ENCODE measurements at regions not wholly inside any gene's neighbourhood (a gene's known extent, or its start where the extent isn't known, plus 50 kb on each side); places are given as distances from the start of the nearest gene placed in this dataset.

GRCh38 chr14:51395361-51395849, 155.4 kb downstream of the TMX1 start:
- H3K27ac ChIP-seq (ENCODE audit: low read depth, low read length) = no peak overlapping the region
- Mint-ChIP-seq H3K9me3 (no peaks in the 10 kb centered on the region), H3K27me3 (peaks cover 4 to 25% of the 10 kb centered on the region in 2 donors), H3K4me3 (no peak overlapping the region), H3K4me1 (no peaks in the 10 kb centered on the region), H3K36me3 (no peaks in the 10 kb centered on the region), H3K27ac (no peak overlapping the region)
- POLR2A ChIA-PET = no interaction called here
- DNase-seq = no peak
- CTCF ChIA-PET = no interaction called here
- no peaks in the 10 kb centered on the region for H3K36me3 ChIP-seq (ENCODE audit: insufficient read depth, low read length)
- H3K27me3 ChIP-seq (ENCODE audit: insufficient read depth, low read length, poor library complexity, severe bottlenecking) = no peaks in the 10 kb centered on the region
- no peaks in the 10 kb centered on the region for H3K9me3 ChIP-seq (ENCODE audit: low read length)
- no peak overlapping the region for H3K4me3 ChIP-seq (ENCODE audit: low read length)
- no peaks in the 10 kb centered on the region for H3K4me1 ChIP-seq (ENCODE audit: insufficient read depth, low read length)

- H3K27ac ChIP-seq (ENCODE audit: low read depth, low read length) = no peak overlapping the region
- H3K27ac Mint-ChIP-seq = no peak overlapping the region
- H3K27me3 ChIP-seq (ENCODE audit: insufficient read depth, low read length, poor library complexity, severe bottlenecking) = no peaks in the 10 kb centered on the region
- no peak overlapping the region for H3K4me3 ChIP-seq (ENCODE audit: low read length)
- CTCF ChIA-PET = no interaction called here
- no peak for DNase-seq
- H3K36me3 Mint-ChIP-seq = no peaks in the 10 kb centered on the region
- H3K36me3 ChIP-seq (ENCODE audit: insufficient read depth, low read length) = no peaks in the 10 kb centered on the region
- H3K4me3 Mint-ChIP-seq = no peak overlapping the region
- POLR2A ChIA-PET = no interaction called here
- no peaks in the 10 kb centered on the region for H3K4me1 ChIP-seq (ENCODE audit: insufficient read depth, low read length)
- no peaks in the 10 kb centered on the region for H3K9me3 Mint-ChIP-seq
- H3K4me1 Mint-ChIP-seq = no peaks in the 10 kb centered on the region
- no peaks in the 10 kb centered on the region for H3K9me3 ChIP-seq (ENCODE audit: low read length)
- peaks cover 4 to 26% of the 10 kb centered on the region in 2 donors for H3K27me3 Mint-ChIP-seq
Measured at GRCh38 chr14:51396222-51396815, 156.3 kb downstream of the TMX1 start.

- Mint-ChIP-seq H3K27me3 (peaks cover 2 to 30% of the 10 kb centered on the region in 2 donors), H3K36me3 (no peaks in the 10 kb centered on the region), H3K9me3 (no peaks in the 10 kb centered on the region), H3K27ac (no peak overlapping the region), H3K4me3 (no peak overlapping the region), H3K4me1 (no peaks in the 10 kb centered on the region)
- H3K27ac ChIP-seq (ENCODE audit: low read depth, low read length) = no peak overlapping the region
- ChIA-PET CTCF (no interaction called here), POLR2A (no interaction called here)
- no peaks in the 10 kb centered on the region for H3K36me3 ChIP-seq (ENCODE audit: insufficient read depth, low read length)
- DNase-seq = no peak
- no peaks in the 10 kb centered on the region for H3K4me1 ChIP-seq (ENCODE audit: insufficient read depth, low read length)
- H3K4me3 ChIP-seq (ENCODE audit: low read length) = no peak overlapping the region
- H3K9me3 ChIP-seq (ENCODE audit: low read length) = no peaks in the 10 kb centered on the region
- no peaks in the 10 kb centered on the region for H3K27me3 ChIP-seq (ENCODE audit: insufficient read depth, low read length, poor library complexity, severe bottlenecking)
Measured at GRCh38 chr14:51398898-51399297, 158.9 kb downstream of the TMX1 start.

- DNase-seq = no peak
- Histone ChIP-seq H3K4me1 (ENCODE audit: insufficient read depth, low read length) (no peaks in the 10 kb centered on the region), H3K4me3 (ENCODE audit: low read length) (no peak overlapping the region), H3K9me3 (ENCODE audit: low read length) (no peaks in the 10 kb centered on the region), H3K27ac (ENCODE audit: low read depth, low read length) (no peak overlapping the region), H3K27me3 (ENCODE audit: insufficient read depth, low read length, poor library complexity, severe bottlenecking) (no peaks in the 10 kb centered on the region), H3K36me3 (ENCODE audit: insufficient read depth, low read length) (no peaks in the 10 kb centered on the region)
- CTCF ChIA-PET = no interaction called here
- Mint-ChIP-seq H3K4me1 (no peaks in the 10 kb centered on the region), H3K4me3 (no peak overlapping the region), H3K27me3 (peaks cover 2 to 29% of the 10 kb centered on the region in 2 donors), H3K9me3 (no peaks in the 10 kb centered on the region), H3K27ac (no peak overlapping the region), H3K36me3 (no peaks in the 10 kb centered on the region)
- POLR2A ChIA-PET = no interaction called here
Measured at GRCh38 chr14:51400139-51400538, 160.1 kb downstream of the TMX1 start.

GRCh38 chr14:51401272-51401671, 161.2 kb downstream of the TMX1 start:
- no peak for DNase-seq
- H3K36me3 Mint-ChIP-seq = no peaks in the 10 kb centered on the region
- no peaks in the 10 kb centered on the region for H3K4me1 ChIP-seq (ENCODE audit: insufficient read depth, low read length)
- no peaks in the 10 kb centered on the region for H3K36me3 ChIP-seq (ENCODE audit: insufficient read depth, low read length)
- no peak overlapping the region for H3K4me3 ChIP-seq (ENCODE audit: low read length)
- H3K27ac Mint-ChIP-seq = no peak overlapping the region
- H3K4me3 Mint-ChIP-seq = no peak overlapping the region
- H3K9me3 Mint-ChIP-seq = no peaks in the 10 kb centered on the region
- H3K4me1 Mint-ChIP-seq = no peaks in the 10 kb centered on the region
- no peaks in the 10 kb centered on the region for H3K9me3 ChIP-seq (ENCODE audit: low read length)
- ChIA-PET CTCF (no interaction called here), POLR2A (no interaction called here)
- no peak overlapping the region for H3K27ac ChIP-seq (ENCODE audit: low read depth, low read length)
- H3K27me3 ChIP-seq (ENCODE audit: insufficient read depth, low read length, poor library complexity, severe bottlenecking) = no peaks in the 10 kb centered on the region
- peaks cover 3 to 36% of the 10 kb centered on the region in 2 donors for H3K27me3 Mint-ChIP-seq

GRCh38 chr14:51401756-51402155, 161.7 kb downstream of the TMX1 start:
- ChIA-PET POLR2A (no interaction called here), CTCF (no interaction called here)
- H3K27ac Mint-ChIP-seq = no peak overlapping the region
- H3K27me3 ChIP-seq (ENCODE audit: insufficient read depth, low read length, poor library complexity, severe bottlenecking) = no peaks in the 10 kb centered on the region
- no peaks in the 10 kb centered on the region for H3K9me3 Mint-ChIP-seq
- H3K36me3 Mint-ChIP-seq = no peaks in the 10 kb centered on the region
- H3K27ac ChIP-seq (ENCODE audit: low read depth, low read length) = no peak overlapping the region
- H3K4me1 Mint-ChIP-seq = no peaks in the 10 kb centered on the region
- no peak overlapping the region for H3K4me3 ChIP-seq (ENCODE audit: low read length)
- peaks cover 7 to 40% of the 10 kb centered on the region in 2 donors for H3K27me3 Mint-ChIP-seq
- H3K36me3 ChIP-seq (ENCODE audit: insufficient read depth, low read length) = no peaks in the 10 kb centered on the region
- no peak for DNase-seq
- no peaks in the 10 kb centered on the region for H3K9me3 ChIP-seq (ENCODE audit: low read length)
- H3K4me1 ChIP-seq (ENCODE audit: insufficient read depth, low read length) = no peaks in the 10 kb centered on the region
- no peak overlapping the region for H3K4me3 Mint-ChIP-seq

- Histone ChIP-seq H3K4me3 (ENCODE audit: low read length) (no peak overlapping the region), H3K4me1 (ENCODE audit: insufficient read depth, low read length) (no peaks in the 10 kb centered on the region), H3K36me3 (ENCODE audit: insufficient read depth, low read length) (no peaks in the 10 kb centered on the region), H3K9me3 (ENCODE audit: low read length) (no peaks in the 10 kb centered on the region), H3K27me3 (ENCODE audit: insufficient read depth, low read length, poor library complexity, severe bottlenecking) (no peaks in the 10 kb centered on the region), H3K27ac (ENCODE audit: low read depth, low read length) (no peak overlapping the region)
- DNase-seq = no peak
- ChIA-PET POLR2A (no interaction called here), CTCF (no interaction called here)
- peaks cover 3 to 18% (median 12%) of the 10 kb centered on the region in 5 donors for H3K9me3 Mint-ChIP-seq
- H3K27ac Mint-ChIP-seq = no peak overlapping the region
- peaks cover 0 to 2% (median 0%) of the 10 kb centered on the region in 3 donors for H3K36me3 Mint-ChIP-seq
- no peak overlapping the region for H3K4me3 Mint-ChIP-seq
- no peaks in the 10 kb centered on the region for H3K4me1 Mint-ChIP-seq
- peaks cover 26 to 43% of the 10 kb centered on the region in 2 donors for H3K27me3 Mint-ChIP-seq
Measured at GRCh38 chr14:51410897-51411296, 170.8 kb downstream of the TMX1 start.

- DNase-seq = peak in 4 of 5 donors; percentile 34 to 78 (median 68)
- peak overlapping the region; percentile 22 for H3K27ac ChIP-seq (ENCODE audit: low read depth, low read length)
- H3K27ac Mint-ChIP-seq = peak overlapping the region; percentile 66 to 97 (median 83)
- H3K9me3 Mint-ChIP-seq = peaks cover 20 to 69% (median 56%) of the 10 kb centered on the region in 5 donors
- peaks cover 19% of the 10 kb centered on the region for H3K4me1 ChIP-seq (ENCODE audit: insufficient read depth, low read length)
- ChIA-PET POLR2A (no interaction called here), CTCF (no interaction called here)
- H3K36me3 ChIP-seq (ENCODE audit: insufficient read depth, low read length) = no peaks in the 10 kb centered on the region
- H3K9me3 ChIP-seq (ENCODE audit: low read length) = peaks cover 29% of the 10 kb centered on the region
- no peaks in the 10 kb centered on the region for H3K27me3 ChIP-seq (ENCODE audit: insufficient read depth, low read length, poor library complexity, severe bottlenecking)
- H3K36me3 Mint-ChIP-seq = peaks cover 0 to 26% (median 1%) of the 10 kb centered on the region in 3 donors
- peak overlapping the region; percentile 17 for H3K4me3 ChIP-seq (ENCODE audit: low read length)
- H3K4me3 Mint-ChIP-seq = peak overlapping the region in 1 of 7 donors; percentile 15
- peaks cover 9 to 24% of the 10 kb centered on the region in 2 donors for H3K27me3 Mint-ChIP-seq
- H3K4me1 Mint-ChIP-seq = peaks cover 13 to 20% (median 16%) of the 10 kb centered on the region in 3 donors
Measured at GRCh38 chr14:51419685-51420084, 179.6 kb downstream of the TMX1 start.
